Uterus (tissue), 2 donors: ENCODE measurements at regions not wholly inside any gene's neighbourhood (a gene's known extent, or its start where the extent isn't known, plus 50 kb on each side); places are given as distances from the start of the nearest gene placed in this dataset.

Experiments used
- POLR2A ChIP-seq, 2 donors: fragments of 450-650 bp; IDR thresholded peaks; one replicate each; pipeline ENCODE4 v1.6.1; 2016; ENCODE audit warnings: antibody characterized with exemption in 2 of 2, mild to moderate bottlenecking in 1 of 2, moderate library complexity in 1 of 2
- TF ChIP-seq, protein P1 (sequence below), 4 experiments: fragments of 200-600 bp in 2 of 4; fragments of 450-650 bp in 2 of 4; sonication (generic) in 2 of 4; IDR thresholded peaks; one replicate each; pipeline ENCODE4 v1.5.1; 2016 to 2019; ENCODE audit warnings: antibody characterized with exemption in 4 of 4, mild to moderate bottlenecking in 2 of 4, moderate library complexity in 1 of 4

- TF ChIP-seq, protein P1, sequence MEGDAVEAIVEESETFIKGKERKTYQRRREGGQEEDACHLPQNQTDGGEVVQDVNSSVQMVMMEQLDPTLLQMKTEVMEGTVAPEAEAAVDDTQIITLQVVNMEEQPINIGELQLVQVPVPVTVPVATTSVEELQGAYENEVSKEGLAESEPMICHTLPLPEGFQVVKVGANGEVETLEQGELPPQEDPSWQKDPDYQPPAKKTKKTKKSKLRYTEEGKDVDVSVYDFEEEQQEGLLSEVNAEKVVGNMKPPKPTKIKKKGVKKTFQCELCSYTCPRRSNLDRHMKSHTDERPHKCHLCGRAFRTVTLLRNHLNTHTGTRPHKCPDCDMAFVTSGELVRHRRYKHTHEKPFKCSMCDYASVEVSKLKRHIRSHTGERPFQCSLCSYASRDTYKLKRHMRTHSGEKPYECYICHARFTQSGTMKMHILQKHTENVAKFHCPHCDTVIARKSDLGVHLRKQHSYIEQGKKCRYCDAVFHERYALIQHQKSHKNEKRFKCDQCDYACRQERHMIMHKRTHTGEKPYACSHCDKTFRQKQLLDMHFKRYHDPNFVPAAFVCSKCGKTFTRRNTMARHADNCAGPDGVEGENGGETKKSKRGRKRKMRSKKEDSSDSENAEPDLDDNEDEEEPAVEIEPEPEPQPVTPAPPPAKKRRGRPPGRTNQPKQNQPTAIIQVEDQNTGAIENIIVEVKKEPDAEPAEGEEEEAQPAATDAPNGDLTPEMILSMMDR (IDR thresholded peaks at IDR 0.05), result no peak
- no peak for TF ChIP-seq POLR2A (IDR thresholded peaks at IDR 0.05)
Observed at GRCh38 chr9:22343218-22343611, 103.4 kb upstream of the DMRTA1 start.
